HG03460 (cell line): ENCODE measurements at regions not wholly inside any gene's neighbourhood (a gene's known extent, or its start where the extent isn't known, plus 50 kb on each side); places are given as distances from the start of the nearest gene placed in this dataset.
"Not testable (repeated sequence)": the region's sequence is repeated elsewhere in the genome, so short reads cannot be mapped to it uniquely, and the experiment has no call there.

Source experiments
- ATAC-seq: cut with Tn5 transposase; IDR thresholded peaks from one replicate; pipeline ENCODE4 v1.9.1; 2021; ENCODE audit not compliant: unreplicated experiment

GRCh38 chrX:148080593-148080992 lies 99.5 kb downstream of the FMR1NB start:
- no peak for ATAC-seq

GRCh38 chrX:148084611-148085010 lies 103.5 kb downstream of the FMR1NB start:
- ATAC-seq = no peak

GRCh38 chrX:148120151-148120550 lies 139.0 kb downstream of the FMR1NB start:
- no peak for ATAC-seq

- ATAC-seq = no peak
Observed at GRCh38 chrX:148120999-148121623, 140.0 kb downstream of the FMR1NB start.

GRCh38 chrX:148128872-148129505 lies 147.9 kb downstream of the FMR1NB start:
- not testable (repeated sequence) for ATAC-seq

- ATAC-seq = no peak
Observed at GRCh38 chrX:148133105-148133725, 152.1 kb downstream of the FMR1NB start.

GRCh38 chrX:148134578-148134977 lies 153.4 kb downstream of the FMR1NB start:
- ATAC-seq = no peak

GRCh38 chrX:148135738-148136137 lies 154.6 kb downstream of the FMR1NB start:
- ATAC-seq = no peak

GRCh38 chrX:148146121-148146520 lies 165.0 kb downstream of the FMR1NB start:
- no peak for ATAC-seq

- ATAC-seq = no peak
Observed at GRCh38 chrX:148156986-148157385, 175.8 kb downstream of the FMR1NB start.

GRCh38 chrX:148159796-148160195 lies 178.7 kb downstream of the FMR1NB start:
- no peak for ATAC-seq

GRCh38 chrX:148161701-148162100 lies 180.6 kb downstream of the FMR1NB start:
- no peak for ATAC-seq

GRCh38 chrX:148185631-148186030 lies 204.5 kb downstream of the FMR1NB start:
- no peak for ATAC-seq

- no peak for ATAC-seq
Observed at GRCh38 chrX:148192547-148192946, 211.4 kb downstream of the FMR1NB start.

- ATAC-seq = no peak
Observed at GRCh38 chrX:148193759-148194158, 212.6 kb downstream of the FMR1NB start.

- ATAC-seq = no peak
Observed at GRCh38 chrX:148203531-148203930, 222.4 kb downstream of the FMR1NB start.

- ATAC-seq = no peak
Observed at GRCh38 chrX:148204195-148204594, 223.1 kb downstream of the FMR1NB start.

GRCh38 chrX:148214786-148215185 lies 233.6 kb downstream of the FMR1NB start:
- ATAC-seq = no peak

GRCh38 chrX:148215726-148216125 lies 234.6 kb downstream of the FMR1NB start:
- ATAC-seq = no peak

GRCh38 chrX:148223361-148223760 lies 242.2 kb downstream of the FMR1NB start:
- no peak for ATAC-seq

- no peak for ATAC-seq
Observed at GRCh38 chrX:148228521-148228920, 247.4 kb downstream of the FMR1NB start.

- no peak for ATAC-seq
Observed at GRCh38 chrX:148229801-148230303, 248.7 kb downstream of the FMR1NB start.
